DOHH2 (cell line): ENCODE measurements at regions not wholly inside any gene's neighbourhood (a gene's known extent, or its start where the extent isn't known, plus 50 kb on each side); places are given as distances from the start of the nearest gene placed in this dataset.
"Not testable (repeated sequence)": the region's sequence is repeated elsewhere in the genome, so short reads cannot be mapped to it uniquely, and the experiment has no call there.

Experiments
- H3F3A ChIP-seq: fragments of 200-600 bp; sonication (generic), shearing (Covaris generic); 2 replicates; pipeline ENCODE4 v1.6.0; 2016; ENCODE audit warnings: antibody characterized with exemption, mild to moderate bottlenecking; ENCODE audit not compliant: control insufficient read depth, insufficient read depth
- H3K27ac ChIP-seq: fragments of 200-600 bp; sonication (generic); 2 replicates; pipeline ENCODE4 v1.5.1; 2014; ENCODE audit warnings: low read depth, mild to moderate bottlenecking, low read length, moderate library complexity
- H3K27me3 ChIP-seq: fragments of 200-600 bp; sonication (generic); 2 replicates; pipeline ENCODE4 v1.6.1; 2014; ENCODE audit warnings: mild to moderate bottlenecking, low read length, mixed read lengths; ENCODE audit not compliant: control insufficient read depth
- H3K36me3 ChIP-seq: fragments of 200-600 bp; sonication (generic); 2 replicates; pipeline ENCODE4 v1.6.1; 2014; ENCODE audit warnings: mild to moderate bottlenecking, low read length, moderate library complexity, mixed read lengths; ENCODE audit not compliant: control insufficient read depth
- H3K4me1 ChIP-seq: fragments of 200-600 bp; sonication (generic); 2 replicates; pipeline ENCODE4 v1.6.1; 2014; ENCODE audit warnings: mild to moderate bottlenecking, low read length, mixed read lengths; ENCODE audit not compliant: control insufficient read depth
- H3K4me2 ChIP-seq: fragments of 200-600 bp; sonication (generic); 2 replicates; pipeline ENCODE4 v1.6.0; 2014; ENCODE audit warnings: mild to moderate bottlenecking, low read length, moderate library complexity
- H3K4me3 ChIP-seq: fragments of 200-600 bp; sonication (generic); 2 replicates; pipeline ENCODE4 v1.5.1; 2014; ENCODE audit warnings: mild to moderate bottlenecking, low read length, mixed read lengths
- H3K79me2 ChIP-seq: fragments of 200-600 bp; sonication (generic); 2 replicates; pipeline ENCODE4 v1.6.1; 2014; ENCODE audit warnings: mild to moderate bottlenecking, low read length, mixed read lengths; ENCODE audit not compliant: control insufficient read depth
- H3K9me2 ChIP-seq: fragments of 200-600 bp; sonication (generic); replicated peaks from 2 replicates; pipeline ENCODE4 v1.6.1; 2014; ENCODE audit warnings: mild to moderate bottlenecking, low read length, mixed read lengths; ENCODE audit not compliant: control insufficient read depth
- H3K9me3 ChIP-seq: fragments of 200-600 bp; sonication (generic); 2 replicates; pipeline ENCODE4 v1.6.1; 2014; ENCODE audit warnings: antibody characterized with exemption, low read length, mixed read lengths; ENCODE audit not compliant: control insufficient read depth, insufficient read depth
- H4K20me1 ChIP-seq: fragments of 200-600 bp; sonication (generic); 2 replicates; pipeline ENCODE4 v1.6.0; 2014; ENCODE audit warnings: low read depth, mild to moderate bottlenecking, antibody characterized with exemption, low read length, moderate library complexity; ENCODE audit not compliant: control insufficient read depth, insufficient read depth
- CTCF ChIP-seq: fragments of 200-600 bp; sonication (generic); IDR thresholded peaks from one replicate; pipeline ENCODE4 v1.5.1; 2014; ENCODE audit warnings: antibody characterized with exemption, mild to moderate bottlenecking, low read depth, low read length; ENCODE audit not compliant: poor library complexity, severe bottlenecking
- EZH2phosphoT487 ChIP-seq: fragments of 200-600 bp; sonication (generic); IDR thresholded peaks from 2 replicates; pipeline ENCODE4 v1.6.1; 2017; ENCODE audit warnings: borderline replicate concordance, mild to moderate bottlenecking, antibody characterized with exemption, low read length, moderate library complexity, mixed read lengths

GRCh38 chr21:16457498-16457897 lies 727.7 kb downstream of the USP25 start:
- H3K79me2 ChIP-seq: no peaks in the 10 kb centered on the region
- H3K4me3 ChIP-seq: no peak overlapping the region
- no peaks in the 10 kb centered on the region for H3F3A ChIP-seq
- H3K9me3 ChIP-seq: no peaks in the 10 kb centered on the region
- H3K36me3 ChIP-seq: no peaks in the 10 kb centered on the region
- H3K9me2 ChIP-seq: no peaks in the 10 kb centered on the region
- TF ChIP-seq EZH2phosphoT487 (no peak), CTCF (no peak)
- H3K4me2 ChIP-seq: no peak overlapping the region
- no peaks in the 10 kb centered on the region for H4K20me1 ChIP-seq
- no peaks in the 10 kb centered on the region for H3K4me1 ChIP-seq
- H3K27me3 ChIP-seq: no peaks in the 10 kb centered on the region
- no peak overlapping the region for H3K27ac ChIP-seq

- no peak for TF ChIP-seq EZH2phosphoT487
- TF ChIP-seq CTCF: peak; percentile 8
- H3K27me3 ChIP-seq: no peaks in the 10 kb centered on the region
- no peaks in the 10 kb centered on the region for H3K36me3 ChIP-seq
- H4K20me1 ChIP-seq: no peaks in the 10 kb centered on the region
- no peaks in the 10 kb centered on the region for H3F3A ChIP-seq
- no peak overlapping the region for H3K27ac ChIP-seq
- H3K9me2 ChIP-seq: no peaks in the 10 kb centered on the region
- H3K4me3 ChIP-seq: no peak overlapping the region
- H3K79me2 ChIP-seq: no peaks in the 10 kb centered on the region
- H3K9me3 ChIP-seq: no peaks in the 10 kb centered on the region
- no peaks in the 10 kb centered on the region for H3K4me1 ChIP-seq
- no peak overlapping the region for H3K4me2 ChIP-seq
Measured at GRCh38 chr21:16460936-16461335, 731.2 kb downstream of the USP25 start.

- H3K9me3 ChIP-seq, H3K79me2 ChIP-seq, H3K9me2 ChIP-seq, H3K4me1 ChIP-seq, H3K27ac ChIP-seq, H3K36me3 ChIP-seq, H3K27me3 ChIP-seq, H3K4me2 ChIP-seq, H4K20me1 ChIP-seq, H3F3A ChIP-seq, H3K4me3 ChIP-seq: not testable (repeated sequence)
Measured at GRCh38 chr21:16464211-16464889, 734.6 kb downstream of the USP25 start.

GRCh38 chr21:16468184-16468583 lies 738.4 kb downstream of the USP25 start:
- TF ChIP-seq CTCF (no peak), EZH2phosphoT487 (no peak)
- Histone ChIP-seq H3K36me3 (no peaks in the 10 kb centered on the region), H3K4me1 (no peaks in the 10 kb centered on the region), H3K9me2 (no peaks in the 10 kb centered on the region), H3K27ac (no peak overlapping the region), H3K79me2 (no peaks in the 10 kb centered on the region), H3K4me2 (no peak overlapping the region), H3K9me3 (no peaks in the 10 kb centered on the region), H3K4me3 (no peak overlapping the region), H3K27me3 (no peaks in the 10 kb centered on the region), H4K20me1 (no peaks in the 10 kb centered on the region), H3F3A (no peaks in the 10 kb centered on the region)
